ENCODE measurements at regions not wholly inside any gene's neighbourhood (a gene's known extent, or its start where the extent isn't known, plus 50 kb on each side); places are given as distances from the start of the nearest gene placed in this dataset.
"Not testable (repeated sequence)": the region's sequence is repeated elsewhere in the genome, so short reads cannot be mapped to it uniquely, and the experiment has no call there.

- peak; percentile 24 for DNase-seq (ENCODE audit: low spot score)
Observed at GRCh38 chr21:32940079-32941014, 85.4 kb upstream of the OLIG2 start.

- DNase-seq (ENCODE audit: low spot score): no peak
Observed at GRCh38 chr21:32941263-32941662, 84.5 kb upstream of the OLIG2 start.

- no peak for DNase-seq (ENCODE audit: low spot score)
Observed at GRCh38 chr21:32946654-32947053, 79.1 kb upstream of the OLIG2 start.

- no peak for DNase-seq (ENCODE audit: low spot score)
Observed at GRCh38 chr21:32947736-32948135, 78.0 kb upstream of the OLIG2 start.

GRCh38 chr21:32949701-32950100 lies 76.0 kb upstream of the OLIG2 start:
- no peak for DNase-seq (ENCODE audit: low spot score)

- DNase-seq (ENCODE audit: low spot score): no peak
Observed at GRCh38 chr21:32951041-32951440, 74.7 kb upstream of the OLIG2 start.

GRCh38 chr21:32954353-32954752 lies 71.4 kb upstream of the OLIG2 start:
- no peak for DNase-seq (ENCODE audit: low spot score)

- DNase-seq (ENCODE audit: low spot score): no peak
Observed at GRCh38 chr21:32955311-32956060, 70.2 kb upstream of the OLIG2 start.

- no peak for DNase-seq (ENCODE audit: low spot score)
Observed at GRCh38 chr21:32956061-32956656, 69.6 kb upstream of the OLIG2 start.

- no peak for DNase-seq (ENCODE audit: low spot score)
Observed at GRCh38 chr21:32957545-32957944, 68.2 kb upstream of the OLIG2 start.

GRCh38 chr21:32958288-32959002 lies 67.3 kb upstream of the OLIG2 start:
- DNase-seq (ENCODE audit: low spot score): no peak

- no peak for DNase-seq (ENCODE audit: low spot score)
Observed at GRCh38 chr21:32962268-32962667, 63.5 kb upstream of the OLIG2 start.

GRCh38 chr21:32965129-32965680 lies 60.5 kb upstream of the OLIG2 start:
- no peak for DNase-seq (ENCODE audit: low spot score)

GRCh38 chr21:32966120-32966519 lies 59.6 kb upstream of the OLIG2 start:
- DNase-seq (ENCODE audit: low spot score): no peak

GRCh38 chr21:32968103-32968502 lies 57.6 kb upstream of the OLIG2 start:
- not testable (repeated sequence) for DNase-seq (ENCODE audit: low spot score)

- no peak for DNase-seq (ENCODE audit: low spot score)
Observed at GRCh38 chr21:32974653-32975052, 51.1 kb upstream of the OLIG2 start.

- no peak for DNase-seq (ENCODE audit: low spot score)
Observed at GRCh38 chr21:32975811-32976431, 49.8 kb upstream of the OLIG2 start.

All from HuH-7 (cell line).